Endothelial cell of umbilical vein (primary cell): ENCODE measurements at regions not wholly inside any gene's neighbourhood (a gene's known extent, or its start where the extent isn't known, plus 50 kb on each side); places are given as distances from the start of the nearest gene placed in this dataset.
"Not testable (repeated sequence)": the region's sequence is repeated elsewhere in the genome, so short reads cannot be mapped to it uniquely, and the experiment has no call there.

Experiments used
- BruUV-seq: library from RNA; stranded (reverse); fragments of 400-500 nt; replicated peaks from 2 replicates; lab custom pipeline; 2021; lab: Mats Ljungman, UMichigan
- CTCF ChIA-PET: fragments of 300-600, 350-600 bp; sonication (Branson Sonifier 250); formaldehyde crosslinking; loops from one replicate; lab custom pipeline; 2021; ENCODE audit warnings: antibody characterized with exemption, inconsistent platforms; lab: Charles Lee
- POLR2A ChIA-PET: fragments of 300-600, 350-600 bp; sonication (Branson Sonifier 250); formaldehyde crosslinking; loops from one replicate; lab custom pipeline; 2021; ENCODE audit warnings: antibody characterized with exemption, inconsistent platforms; lab: Charles Lee
- DNase-seq: peaks from one replicate; pipeline ENCODE4 v3.0.0-alpha.2; 2011; ENCODE audit warnings: low read depth, low spot score
- FAIRE-seq: peaks from 2 replicates; lab custom pipeline; 2011; peaks lifted over from hg19 to GRCh38; lab: Jason Lieb, UNC
- H2AFZ ChIP-seq: 2 replicates; pipeline ENCODE4 v1.6.0; 2012; ENCODE audit warnings: low read depth, low read length, control low read depth, inconsistent platforms
- H3K27ac ChIP-seq: 2 replicates; pipeline ENCODE4 v1.5.1; 2011; ENCODE audit warnings: low read depth, mild to moderate bottlenecking, control low read depth, low read length, moderate library complexity; ENCODE audit not compliant: insufficient read depth
- H3K27me3 ChIP-seq, 2 experiments: 2 replicates each; pipeline versions ENCODE4 v1.6.0 to v1.6.1; 2011; ENCODE audit warnings: low read length in 2 of 2, mixed read lengths in 1 of 2; ENCODE audit not compliant: control insufficient read depth in 2 of 2, insufficient read depth in 2 of 2
- H3K36me3 ChIP-seq, 2 experiments: 2 replicates in 1 of 2; 3 replicates in 1 of 2; pipeline ENCODE4 v1.5.1; 2011; ENCODE audit warnings: low read length in 2 of 2, mild to moderate bottlenecking in 1 of 2, moderate library complexity in 1 of 2; ENCODE audit not compliant: control insufficient read depth in 2 of 2, insufficient read depth in 2 of 2; ENCODE audit errors: extremely low read depth in 1 of 2
- H3K4me1 ChIP-seq: 3 replicates; pipeline ENCODE4 v1.5.1; 2011; ENCODE audit warnings: mild to moderate bottlenecking, low read length; ENCODE audit not compliant: control insufficient read depth, insufficient read depth; ENCODE audit errors: extremely low read depth
- H3K4me2 ChIP-seq: 2 replicates; pipeline ENCODE4 v1.6.1; 2011; ENCODE audit warnings: low read length, control low read depth, mixed read lengths; ENCODE audit not compliant: insufficient read depth
- H3K4me3 ChIP-seq, 3 experiments: fragments of 200-600 bp in 1 of 3; sonication (generic), shearing (Covaris generic) in 1 of 3; replicated peaks in 1 of 3; 2 replicates each; pipeline ENCODE4 v1.5.1; 2011 to 2016; ENCODE audit warnings: control low read depth in 3 of 3, low read length in 3 of 3, mild to moderate bottlenecking in 2 of 3, inconsistent platforms in 1 of 3, low read depth in 1 of 3, moderate library complexity in 1 of 3; ENCODE audit not compliant: insufficient read depth in 1 of 3
- H3K79me2 ChIP-seq: 2 replicates; pipeline ENCODE4 v1.6.0; 2012; ENCODE audit warnings: low read length, inconsistent platforms; ENCODE audit not compliant: control insufficient read depth, insufficient read depth
- H3K9ac ChIP-seq: replicated peaks from 2 replicates; pipeline ENCODE3; 2011; ENCODE audit warnings: low read length, control low read depth; ENCODE audit not compliant: insufficient read depth; ENCODE audit errors: extremely low read depth
- H3K9me1 ChIP-seq: replicated peaks from 3 replicates; pipeline ENCODE4 v1.6.0; 2011; ENCODE audit warnings: mild to moderate bottlenecking, low read length; ENCODE audit not compliant: control insufficient read depth, insufficient read depth; ENCODE audit errors: extremely low read depth
- H3K9me3 ChIP-seq: replicated peaks from 2 replicates; pipeline ENCODE4 v1.5.1; 2012; ENCODE audit warnings: low read length, inconsistent platforms; ENCODE audit not compliant: control insufficient read depth, insufficient read depth
- H4K20me1 ChIP-seq: replicated peaks from 2 replicates; pipeline ENCODE3; 2011; ENCODE audit warnings: mild to moderate bottlenecking, low read length; ENCODE audit not compliant: control insufficient read depth, insufficient read depth; ENCODE audit errors: extremely low read depth
- EZH2 ChIP-seq: IDR thresholded peaks from 2 replicates; pipeline ENCODE4 v1.6.1; 2012; ENCODE audit warnings: borderline replicate concordance, low read depth, mild to moderate bottlenecking, moderate library complexity, low read length, inconsistent platforms; ENCODE audit not compliant: severe bottlenecking
- FOS ChIP-seq: IDR thresholded peaks from 2 replicates; pipeline ENCODE4 v1.6.1; 2011; ENCODE audit warnings: mild to moderate bottlenecking, low read length, moderate library complexity, borderline replicate concordance; ENCODE audit not compliant: insufficient read depth
- JUN ChIP-seq: IDR thresholded peaks from 2 replicates; pipeline ENCODE4 v1.6.1; 2011; ENCODE audit warnings: borderline replicate concordance, low read depth; ENCODE audit not compliant: insufficient read length, insufficient read depth
- MAX ChIP-seq: IDR thresholded peaks from 2 replicates; pipeline ENCODE4 v1.6.1; 2011; ENCODE audit not compliant: insufficient read depth, insufficient read length
- MYC ChIP-seq: IDR thresholded peaks from one replicate; pipeline ENCODE4 v1.6.1; 2011; ENCODE audit warnings: mild to moderate bottlenecking, low read depth, low read length
- POLR2A ChIP-seq: IDR thresholded peaks from 2 replicates; pipeline ENCODE4 v1.6.1; 2012; ENCODE audit warnings: low read depth, mild to moderate bottlenecking, control low read depth, low read length
- POLR2AphosphoS5 ChIP-seq: IDR thresholded peaks from 2 replicates; pipeline ENCODE4 v1.6.1; 2012; ENCODE audit warnings: low read depth, mild to moderate bottlenecking, control low read depth, low read length, moderate library complexity; ENCODE audit not compliant: insufficient read depth
- dilution Hi-C: fragments of 300-500 bp; cut with MboI; formaldehyde crosslinking; loops from one replicate; pipeline ENCODE4 v1.15.0; 2019; ENCODE audit warnings: low sequenced_read_pairs; ENCODE audit not compliant: extremely low pct_ligation_motif_present
- intact Hi-C: fragments of 100-400 bp; cut with micrococcal nuclease; formaldehyde crosslinking; loops from one replicate; pipeline ENCODE4 v1.10.0; 2022

DNA sequence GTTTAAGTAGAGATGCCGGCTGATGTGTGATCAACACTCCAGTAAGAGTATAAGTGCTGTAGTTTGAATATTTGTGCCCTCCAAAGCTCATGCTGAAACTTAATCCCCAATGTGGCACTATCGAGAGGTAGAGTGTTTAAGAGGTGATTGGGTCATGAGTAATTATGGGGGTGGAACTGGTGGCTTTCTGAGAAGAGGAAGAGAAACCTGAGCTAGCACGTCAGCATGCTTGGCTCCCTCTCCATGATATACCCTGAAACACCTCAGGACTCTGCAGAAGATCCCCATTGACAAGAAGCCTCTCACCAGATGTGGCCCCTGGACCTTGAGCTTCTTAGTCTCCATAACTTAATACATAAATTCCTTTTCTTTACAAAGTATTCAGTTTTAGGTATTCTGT lies 584.8 kb downstream of the TSN start:
- intact Hi-C loops (no loop called here), dilution Hi-C loops (no loop called here)
- Histone ChIP-seq H3K36me3 (no peaks in the 10 kb centered on the region), H4K20me1 (no peaks in the 10 kb centered on the region), H3K4me2 (no peak overlapping the region), H3K4me3 (no peak overlapping the region), H2AFZ (no peak overlapping the region), H3K9ac (no peak overlapping the region), H3K9me1 (no peaks in the 10 kb centered on the region), H3K4me1 (no peaks in the 10 kb centered on the region), H3K9me3 (no peaks in the 10 kb centered on the region), H3K79me2 (no peaks in the 10 kb centered on the region), H3K27me3 (no peaks in the 10 kb centered on the region), H3K27ac (no peak overlapping the region)
- BruUV-seq, result no TSS peak
- TF ChIP-seq POLR2A (no peak), MYC (no peak), POLR2AphosphoS5 (no peak), MAX (no peak), FOS (no peak), EZH2 (no peak), JUN (no peak)
- no peak for FAIRE-seq
- DNase-seq, result no peak
- ChIA-PET POLR2A (no interaction called here), CTCF (no interaction called here)

DNA sequence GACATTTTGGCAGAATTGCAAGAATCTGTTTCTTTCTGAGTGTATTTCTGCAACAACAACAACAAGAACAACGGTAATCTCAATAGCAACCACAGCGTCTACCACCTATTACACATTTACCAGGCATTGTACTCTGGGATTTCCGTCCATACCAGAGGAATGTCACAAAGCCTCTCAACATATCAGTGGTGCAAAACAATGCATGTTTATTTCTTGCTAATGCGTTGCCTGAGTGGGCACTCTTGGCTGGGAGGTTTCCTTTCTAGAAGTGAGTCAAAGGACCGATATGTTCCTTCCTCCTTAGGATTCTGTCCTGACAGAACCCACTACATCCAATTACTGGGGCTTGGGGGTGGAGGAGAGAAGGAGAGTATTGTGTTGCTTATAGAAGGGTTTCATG lies 585.6 kb downstream of the TSN start:
- H3K4me3 ChIP-seq, result no peak overlapping the region
- no peaks in the 10 kb centered on the region for H3K36me3 ChIP-seq
- FAIRE-seq (no peak), DNase-seq (no peak)
- H3K27ac ChIP-seq, result no peak overlapping the region
- no peak overlapping the region for H3K9ac ChIP-seq
- H3K9me1 ChIP-seq, result no peaks in the 10 kb centered on the region
- H3K4me1 ChIP-seq, result no peaks in the 10 kb centered on the region
- no peak overlapping the region for H2AFZ ChIP-seq
- no peaks in the 10 kb centered on the region for H4K20me1 ChIP-seq
- H3K4me2 ChIP-seq, result no peak overlapping the region
- POLR2A ChIA-PET, result no interaction called here
- no peaks in the 10 kb centered on the region for H3K27me3 ChIP-seq
- TF ChIP-seq FOS (no peak), MYC (no peak), JUN (no peak)
- H3K9me3 ChIP-seq, result no peaks in the 10 kb centered on the region
- no TSS peak for BruUV-seq
- dilution Hi-C loops (no loop called here), intact Hi-C loops (no loop called here)
- CTCF ChIA-PET, result no interaction called here
- H3K79me2 ChIP-seq, result no peaks in the 10 kb centered on the region

DNA sequence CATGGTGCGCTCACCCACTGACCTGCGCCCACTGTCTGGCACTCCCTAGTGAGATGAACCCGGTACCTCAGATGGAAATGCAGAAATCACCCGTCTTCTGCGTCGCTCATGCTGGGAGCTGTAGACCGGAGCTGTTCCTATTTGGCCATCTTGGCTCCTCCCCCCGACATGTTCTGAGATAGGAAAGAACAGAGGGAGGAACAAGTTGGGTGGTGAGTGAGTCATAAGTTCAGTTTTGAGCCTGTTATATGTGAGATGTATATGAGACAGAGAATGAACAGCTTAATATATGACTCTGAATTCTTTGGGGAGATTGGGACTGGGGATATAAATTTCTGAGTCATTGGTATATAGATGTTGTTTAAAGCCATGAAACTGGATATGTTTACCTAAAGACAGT lies 596.7 kb downstream of the TSN start:
- H3K9me1 ChIP-seq, H3K27ac ChIP-seq, H3K9ac ChIP-seq, H3K4me2 ChIP-seq, intact Hi-C loops, H4K20me1 ChIP-seq, H3K9me3 ChIP-seq, H2AFZ ChIP-seq, H3K79me2 ChIP-seq, POLR2A ChIA-PET, H3K4me1 ChIP-seq, H3K4me3 ChIP-seq, dilution Hi-C loops, FAIRE-seq, H3K36me3 ChIP-seq, CTCF ChIA-PET, BruUV-seq, H3K27me3 ChIP-seq, DNase-seq: not testable (repeated sequence)
